ENCODE measurements at regions not wholly inside any gene's neighbourhood (a gene's known extent, or its start where the extent isn't known, plus 50 kb on each side); places are given as distances from the start of the nearest gene placed in this dataset.

DNA sequence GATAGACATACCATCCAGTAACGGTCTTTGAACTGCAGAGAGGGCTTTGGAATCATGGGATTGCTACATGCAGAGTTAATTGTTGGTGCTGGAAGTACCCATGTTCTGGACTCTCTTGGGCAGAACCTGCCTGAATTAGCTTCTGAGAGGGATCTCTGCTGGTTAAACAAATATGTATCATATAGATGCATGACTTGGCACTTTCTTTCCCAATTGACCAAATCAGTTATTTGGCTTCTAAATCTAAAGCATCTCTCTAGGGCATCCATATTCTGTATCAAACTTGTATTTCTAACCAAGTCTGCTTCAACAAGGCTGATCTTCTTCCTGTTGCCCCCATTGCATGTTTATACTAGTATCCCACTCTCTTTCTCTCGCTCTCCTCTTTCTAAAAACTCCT, 336.7 kb upstream of the CELF4 start:
- TF ChIP-seq SUZ12 (IDR thresholded peaks at IDR 0.05; ENCODE audit: extremely low read depth, insufficient read depth, insufficient read length) (no peak), ZNF274 (IDR thresholded peaks at IDR 0.05; ENCODE audit: low read depth, low read length) (no peak), YY1 (IDR thresholded peaks at IDR 0.05; ENCODE audit: insufficient read depth, insufficient read length) (no peak)

All from NT2/D1 (cell line).